Right ventricle myocardium inferior (tissue), 1 donor: ENCODE measurements at regions not wholly inside any gene's neighbourhood (a gene's known extent, or its start where the extent isn't known, plus 50 kb on each side); places are given as distances from the start of the nearest gene placed in this dataset.
A peak's percentile ranks its signal among the peaks of the same experiment; 100 is the strongest.

Source experiments
- ATAC-seq: fragments of 200-7000 bp; cut with Tn5 transposase; one replicate; pipeline ENCODE4 v1.9.1; 2020; ENCODE audit warnings: mild to moderate bottlenecking, moderate library complexity
- DNase-seq: peaks from one replicate; pipeline ENCODE4 v3.0.0; 2021; ENCODE audit errors: missing footprints
- intact Hi-C: fragments of 100-400 bp; cut with DNase I; formaldehyde crosslinking; loops from one replicate; pipeline ENCODE4 v1.11.0; 2022
- donor health status: DM: no; HTN: yes; CAD: no; lungs with severe emphysema.

DNA sequence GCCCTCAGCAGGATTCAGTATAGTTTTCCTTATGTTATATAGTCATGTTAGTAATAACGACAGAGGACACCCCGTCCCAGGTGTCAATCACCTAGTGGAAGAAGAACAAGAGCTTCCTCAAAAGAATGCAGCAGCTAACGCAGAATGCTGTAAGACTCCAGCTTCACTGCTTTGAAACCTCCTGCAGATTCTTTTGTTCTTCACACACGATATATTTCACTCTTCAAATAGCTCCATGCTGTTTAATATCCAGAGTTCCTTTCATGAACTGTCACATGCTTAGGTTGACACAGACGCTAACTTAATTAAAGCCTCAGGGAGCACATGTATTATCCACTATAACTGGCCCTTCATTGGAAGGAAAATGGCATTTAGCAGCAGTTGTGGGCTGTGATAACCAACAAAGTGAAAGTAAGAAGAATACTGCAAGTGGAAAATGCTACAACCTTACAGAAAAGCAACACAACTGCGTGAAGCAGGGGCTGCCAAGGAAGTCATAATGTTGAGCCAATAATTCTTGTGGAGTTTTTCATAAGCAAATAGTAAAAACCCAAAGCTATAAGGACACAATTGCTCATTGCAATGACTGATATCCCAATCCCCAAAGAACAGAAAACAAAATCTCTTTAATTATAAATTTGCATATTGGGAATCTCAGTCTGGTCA is 387.5 kb downstream of the PLK2 start:
- intact Hi-C loops: loop anchor here (5.0 kb wide), 1 partner anchor 385 kb away; no protein-coding TSS in a partner anchor
- DNase-seq (no peak), ATAC-seq (no peak)

DNA sequence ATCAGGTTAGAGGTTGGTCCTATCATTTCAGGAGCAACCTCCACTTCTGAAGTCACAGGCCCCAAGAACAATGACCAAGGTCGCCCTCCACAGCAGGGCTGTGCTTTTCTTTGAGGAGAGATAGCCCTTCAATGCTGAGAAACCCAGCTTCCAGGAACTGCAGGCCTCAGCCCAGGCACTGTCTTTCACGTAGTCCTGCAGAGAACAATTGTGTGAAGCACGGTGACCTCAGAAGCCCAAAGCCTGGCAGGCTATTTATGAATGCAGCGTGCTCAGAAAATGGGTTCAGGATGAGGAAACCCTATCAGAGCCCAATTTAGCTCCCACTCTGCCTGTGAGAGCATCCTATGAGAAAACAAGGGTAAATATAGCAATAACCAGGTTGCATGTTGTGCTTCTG is 388.3 kb downstream of the PLK2 start:
- peak; percentile 95 for ATAC-seq
- DNase-seq: peak; percentile 59
- intact Hi-C loops: loop anchor here (5.0 kb wide), 1 partner anchor 386 kb away; no protein-coding TSS in a partner anchor

DNA sequence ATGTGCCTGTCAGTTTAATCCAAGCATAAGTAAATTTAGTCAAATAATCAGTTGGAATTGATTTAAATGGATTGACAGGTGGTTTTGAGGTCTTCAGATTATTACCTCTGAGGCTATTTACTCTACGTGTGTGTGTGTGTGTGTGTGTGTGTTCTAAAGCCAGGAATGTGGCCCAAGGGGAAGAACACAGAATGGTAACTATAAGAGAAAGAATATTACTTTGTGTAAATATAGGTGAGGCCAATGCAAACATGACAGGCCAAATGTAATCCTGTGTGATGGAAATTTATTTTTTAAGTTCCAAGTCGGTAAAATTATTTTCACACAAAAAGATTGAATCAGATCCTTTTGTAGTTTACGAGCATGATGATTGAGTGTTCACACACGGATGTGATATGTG is 390.0 kb downstream of the PLK2 start:
- ATAC-seq (no peak), DNase-seq (no peak)
- intact Hi-C loops: loop anchor here (5.0 kb wide), 1 partner anchor 387 kb away; no protein-coding TSS in a partner anchor

DNA sequence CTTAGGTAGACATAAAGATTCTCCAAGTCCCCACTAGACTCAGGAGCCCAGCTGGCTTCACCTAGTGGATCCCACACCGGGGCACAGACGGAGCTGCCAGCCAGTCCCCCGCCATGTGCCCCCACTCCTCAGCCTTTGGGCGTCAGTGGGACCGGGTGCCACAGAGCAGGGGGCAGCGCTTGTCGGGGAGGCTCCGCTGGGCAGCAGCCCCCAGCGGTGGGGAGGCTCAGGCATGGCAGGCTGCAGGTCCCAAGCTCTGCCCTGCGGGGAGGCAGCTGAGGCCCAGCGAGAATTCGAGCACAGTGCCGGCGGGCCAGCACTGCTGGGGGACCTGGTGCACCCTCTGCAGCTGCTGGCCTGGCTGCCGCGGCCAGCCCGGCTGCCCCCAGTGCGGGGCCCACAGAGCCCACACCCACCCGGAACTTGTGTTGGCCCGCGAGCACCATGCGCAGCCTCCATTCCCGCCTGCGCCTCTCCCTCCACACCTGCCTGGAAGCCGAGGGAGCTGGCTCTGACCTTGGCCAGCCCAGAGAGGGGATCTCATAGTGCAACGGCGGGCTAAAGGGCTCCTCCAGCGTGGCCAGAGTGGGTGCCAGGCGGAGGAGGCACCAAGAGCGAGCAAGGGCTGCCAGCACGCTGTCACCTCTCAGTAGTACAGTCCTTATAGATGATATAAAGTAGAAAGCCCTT is 390.7 kb downstream of the PLK2 start:
- intact Hi-C loops: no loop called here
- ATAC-seq: no peak
- DNase-seq: peak; percentile 55

DNA sequence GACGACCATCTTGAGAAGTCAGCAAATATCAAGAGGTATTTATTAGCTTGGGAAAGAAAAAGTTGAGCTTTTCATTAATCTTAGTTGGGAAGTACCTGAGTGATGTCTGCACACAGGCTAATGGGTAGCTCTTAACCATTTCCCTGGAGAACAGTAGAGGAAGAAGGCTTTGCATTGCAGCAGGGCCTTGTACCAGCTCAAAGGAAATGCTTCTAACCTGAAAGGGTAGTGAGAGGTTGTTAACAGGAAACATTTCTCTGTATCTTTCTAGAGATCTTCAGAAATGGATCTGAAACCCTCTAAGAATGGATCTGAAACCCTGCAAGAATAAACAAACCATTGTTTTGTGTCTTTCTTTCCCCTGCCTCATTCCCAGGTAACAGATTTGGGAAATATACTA is 393.3 kb downstream of the PLK2 start:
- ATAC-seq (no peak), DNase-seq (no peak)
- intact Hi-C loops: no loop called here

DNA sequence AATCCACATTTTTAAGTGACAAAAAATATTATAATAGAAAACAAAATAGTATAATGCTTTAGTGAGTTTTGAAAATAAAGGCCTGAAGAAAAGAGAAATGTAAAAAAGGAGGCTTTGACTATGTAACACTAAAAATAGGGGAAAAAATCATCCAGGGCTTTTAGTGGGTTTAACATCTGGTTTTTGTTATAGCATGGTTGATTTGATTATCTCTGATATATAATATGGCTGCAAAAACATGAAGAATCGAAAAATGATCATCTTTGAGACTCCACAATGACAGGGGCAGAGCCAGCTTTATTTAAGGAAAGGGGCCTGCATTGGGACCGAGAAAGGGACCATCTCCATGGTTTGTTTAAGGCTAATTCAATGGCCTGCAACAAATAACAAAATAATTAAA is 393.8 kb downstream of the PLK2 start:
- no peak for ATAC-seq
- no peak for DNase-seq
- intact Hi-C loops: no loop called here

DNA sequence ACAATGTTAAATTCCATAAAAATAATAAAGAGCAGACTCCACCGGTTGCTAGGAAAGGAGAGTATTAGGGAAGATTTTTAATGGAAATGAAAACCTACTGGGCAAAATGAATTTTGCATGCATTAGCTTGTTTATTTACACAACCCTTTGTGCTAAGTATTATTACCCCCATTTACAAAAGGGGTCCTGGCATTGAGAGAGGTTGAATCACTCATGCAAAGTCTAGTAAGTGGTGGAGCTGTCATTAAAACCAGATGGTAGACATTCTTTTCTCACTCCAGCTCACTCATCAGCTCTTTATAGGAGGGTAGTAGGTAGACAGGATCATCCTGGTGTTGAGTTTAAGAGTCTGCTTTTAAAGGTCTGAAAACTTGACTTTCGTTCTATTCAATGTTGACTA is 395.1 kb downstream of the PLK2 start:
- DNase-seq: no peak
- intact Hi-C loops: no loop called here
- ATAC-seq: no peak

DNA sequence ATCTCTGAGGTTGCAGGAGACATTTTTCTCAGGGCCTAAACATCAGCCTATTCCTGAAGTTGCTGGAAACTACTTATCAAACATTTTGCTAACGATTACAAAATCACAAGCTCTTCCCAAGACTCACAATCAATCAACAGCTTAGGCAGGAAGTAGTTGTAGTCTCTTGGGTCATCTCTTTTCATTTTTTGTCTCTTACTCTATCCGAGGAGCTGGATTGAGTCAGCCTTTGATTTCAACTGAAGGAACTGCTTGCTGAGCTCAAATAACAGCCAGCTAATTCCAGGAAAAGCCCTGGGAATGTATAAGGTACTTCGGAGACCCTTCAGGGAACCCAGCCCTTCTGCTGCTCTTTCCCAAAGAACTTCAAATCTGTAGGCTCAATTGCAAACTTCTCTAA is 398.9 kb downstream of the PLK2 start:
- DNase-seq (no peak), ATAC-seq (peak; percentile 67)
- intact Hi-C loops: no loop called here

DNA sequence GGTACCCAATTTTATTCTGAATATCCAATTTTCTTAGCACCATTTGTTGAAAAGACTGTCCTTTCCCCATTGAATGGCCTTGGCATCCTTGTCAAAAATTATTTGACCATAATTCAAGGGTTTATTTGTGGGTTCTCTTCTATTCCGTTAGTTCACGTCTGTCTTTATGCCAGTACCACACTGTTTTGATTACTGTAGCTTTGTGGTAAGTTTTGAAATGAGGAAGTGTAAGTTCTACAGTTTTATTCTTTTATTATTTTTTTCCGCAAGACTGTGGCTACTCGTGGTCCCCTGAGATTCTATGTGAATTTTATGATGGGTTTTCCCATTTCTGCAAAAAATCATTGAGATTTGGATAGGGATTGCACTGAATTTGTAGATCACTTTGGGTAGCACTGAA is 402.6 kb downstream of the PLK2 start:
- ATAC-seq: no peak
- no peak for DNase-seq
- intact Hi-C loops: no loop called here

DNA sequence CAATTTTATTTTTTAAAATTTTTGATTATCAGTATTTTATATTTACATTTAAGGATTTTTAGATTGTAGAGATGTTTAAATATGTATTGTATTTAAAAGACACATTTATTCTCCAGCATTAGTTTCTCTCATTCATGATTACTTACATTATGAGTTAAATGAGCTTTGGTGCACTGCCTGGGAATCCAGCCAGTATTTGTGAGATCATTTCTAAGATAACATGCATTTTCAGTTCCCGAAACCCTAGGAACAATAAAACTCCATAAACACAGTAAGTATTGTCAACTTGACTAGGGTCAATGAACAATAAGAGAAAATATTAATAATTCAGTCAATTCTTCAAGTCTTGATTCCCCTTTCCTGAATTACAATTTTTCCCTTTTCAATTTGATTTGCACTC is 403.3 kb downstream of the PLK2 start:
- intact Hi-C loops: no loop called here
- ATAC-seq (no peak), DNase-seq (no peak)

DNA sequence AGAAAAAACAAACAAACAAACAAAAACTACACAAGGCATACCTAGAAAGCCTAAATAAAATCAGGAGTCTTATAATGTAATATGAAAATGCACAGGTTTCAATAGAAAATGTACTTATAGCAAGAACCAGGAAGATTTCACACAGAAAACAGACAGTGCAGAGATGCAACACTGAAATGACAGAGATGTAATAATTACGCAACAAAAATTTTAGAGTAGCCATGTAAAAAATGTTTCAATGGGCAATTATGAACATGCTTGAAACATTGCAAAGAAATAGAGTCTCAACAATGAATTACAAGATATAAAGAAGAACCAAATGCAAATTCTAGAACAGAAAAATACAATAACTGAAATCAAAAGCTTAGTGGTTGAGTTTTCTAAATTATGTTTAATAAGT is 405.9 kb downstream of the PLK2 start:
- DNase-seq: no peak
- intact Hi-C loops: no loop called here
- ATAC-seq: no peak

DNA sequence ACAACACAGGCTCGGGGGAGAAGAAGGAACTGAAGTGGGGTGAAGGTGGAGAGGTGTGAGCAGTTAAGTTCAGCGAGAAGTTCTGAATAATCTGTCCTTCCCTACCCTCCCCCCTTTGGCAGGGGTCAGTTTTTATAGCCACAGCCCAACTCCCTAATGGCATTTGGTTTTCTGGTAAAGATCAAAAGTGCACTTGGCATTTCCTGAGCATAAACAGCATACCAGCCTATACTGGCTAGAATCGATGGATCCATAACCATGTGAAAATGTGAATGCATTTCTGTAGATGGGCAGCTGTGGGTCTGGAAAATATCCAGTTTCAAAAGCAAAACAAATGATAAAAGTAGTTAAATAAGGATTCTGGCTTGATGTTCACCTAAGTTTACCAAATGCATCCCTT is 410.9 kb downstream of the PLK2 start:
- intact Hi-C loops: no loop called here
- DNase-seq (no peak), ATAC-seq (no peak)

DNA sequence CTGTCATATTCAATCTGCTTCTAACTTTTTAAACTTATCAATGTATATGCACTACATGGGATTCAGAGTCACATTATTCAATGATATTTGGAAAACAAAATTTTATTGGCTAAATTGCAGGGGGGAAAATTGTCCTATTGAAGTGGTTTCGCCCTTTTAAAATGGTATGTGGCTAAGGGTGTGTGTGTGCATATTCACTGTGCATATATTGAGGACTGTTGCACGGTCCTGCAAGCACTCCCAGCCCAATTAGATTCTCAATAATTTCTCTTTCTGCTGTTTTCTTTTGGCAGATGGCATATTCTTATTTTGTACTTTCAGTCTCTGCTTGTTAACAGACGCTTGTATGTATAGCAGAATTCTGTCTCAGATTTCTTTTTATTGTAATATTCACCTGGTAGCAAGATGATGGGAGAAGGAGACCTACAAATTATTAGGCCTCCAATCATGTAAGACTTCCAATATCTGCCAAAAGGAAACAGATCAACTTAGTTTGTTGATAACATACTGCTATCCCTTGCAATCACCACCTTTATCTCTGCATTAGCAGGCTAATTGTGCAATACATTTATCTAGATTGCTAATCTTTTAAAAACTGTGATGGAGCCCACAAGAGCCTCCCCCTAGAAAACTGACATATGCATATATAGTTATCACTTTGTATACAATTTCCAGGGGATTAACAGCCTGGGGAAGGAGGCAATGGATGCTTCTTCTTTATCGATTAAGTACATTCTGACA is 411.5 kb downstream of the PLK2 start:
- intact Hi-C loops: no loop called here

DNA sequence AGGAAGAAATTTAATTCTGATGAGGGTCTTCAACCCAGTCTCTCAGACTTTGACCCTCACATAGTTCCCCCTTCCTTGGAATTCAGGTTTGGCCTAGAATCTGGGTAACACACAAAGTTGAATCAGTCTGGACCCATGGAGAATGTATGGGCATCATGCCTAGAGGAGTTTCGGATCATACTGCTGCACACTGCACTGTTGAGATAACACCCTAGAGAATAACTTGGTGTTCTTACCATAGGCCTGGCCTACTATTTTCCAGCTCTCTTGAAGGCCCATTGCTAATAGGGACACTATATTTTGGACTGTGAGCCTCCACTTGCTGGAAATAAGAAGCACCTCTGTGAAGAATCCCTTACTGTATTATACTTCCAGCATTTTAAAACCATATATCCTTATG is 413.5 kb downstream of the PLK2 start:
- intact Hi-C loops: no loop called here
- DNase-seq (no peak), ATAC-seq (no peak)

More for the DNA sequence above, 411.5 kb downstream of the PLK2 start:
- no peak for DNase-seq
- ATAC-seq: no peak

DNA sequence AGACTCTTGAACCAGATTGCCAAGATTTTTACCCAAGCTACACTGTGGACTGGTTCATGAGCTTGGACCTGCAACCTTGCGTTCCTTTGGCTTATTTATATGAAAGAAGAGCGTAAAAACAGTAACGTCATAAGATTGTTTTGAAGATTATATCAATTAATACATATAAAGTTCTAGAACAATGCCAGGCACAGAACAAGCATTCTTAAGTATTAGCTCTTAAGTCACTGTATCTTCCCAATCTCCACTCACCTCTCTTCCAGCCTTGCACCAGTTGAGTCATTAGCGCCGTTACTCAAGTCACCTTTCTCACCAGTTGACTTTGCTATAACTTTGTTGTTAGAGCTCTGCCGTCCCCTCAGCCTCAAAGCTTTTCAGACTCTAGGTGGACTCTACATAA is 415.7 kb downstream of the PLK2 start:
- DNase-seq: no peak
- intact Hi-C loops: no loop called here
- no peak for ATAC-seq

DNA sequence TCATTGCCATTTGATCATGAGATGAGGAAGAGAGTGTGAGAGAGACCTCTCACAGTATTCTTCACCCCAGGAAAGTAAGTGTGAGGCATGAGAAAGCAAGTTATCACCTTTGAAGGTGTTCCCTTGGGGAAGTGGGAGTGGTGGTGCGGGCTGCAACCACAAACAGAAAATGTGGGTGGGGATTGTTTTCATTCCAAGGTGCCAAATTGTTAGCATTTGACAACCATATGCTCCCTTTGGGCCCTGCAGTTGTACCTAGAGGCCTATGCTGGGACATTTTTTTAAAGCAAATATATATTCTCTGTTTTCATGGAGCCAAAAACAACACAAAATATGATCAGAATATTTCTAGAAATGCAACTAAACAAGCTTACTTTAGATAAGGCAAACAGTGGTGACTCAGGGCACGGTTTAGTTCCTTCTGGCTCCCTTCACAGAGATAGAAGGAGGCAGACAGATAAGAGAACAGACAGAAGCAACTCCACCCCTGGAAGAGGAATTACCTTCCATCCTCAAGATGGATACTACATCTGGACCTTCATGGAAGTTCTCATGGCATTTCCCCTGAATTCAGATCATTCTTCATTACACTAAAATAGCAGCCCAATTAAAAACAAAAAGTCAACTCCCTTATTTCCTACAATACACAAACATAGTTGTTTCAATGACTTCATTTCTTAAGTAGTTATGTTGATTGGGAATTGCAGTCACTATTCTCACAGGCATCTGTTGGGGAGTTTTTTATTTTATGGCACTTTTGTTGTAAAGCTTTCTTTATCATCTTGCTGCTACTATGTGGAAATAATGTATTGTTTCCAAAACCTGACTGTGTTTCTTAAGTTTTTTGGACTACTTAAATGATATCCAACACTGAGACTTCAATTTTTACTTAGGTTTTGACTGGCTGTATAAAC is 416.6 kb downstream of the PLK2 start:
- DNase-seq (no peak), ATAC-seq (no peak)
- intact Hi-C loops: no loop called here

DNA sequence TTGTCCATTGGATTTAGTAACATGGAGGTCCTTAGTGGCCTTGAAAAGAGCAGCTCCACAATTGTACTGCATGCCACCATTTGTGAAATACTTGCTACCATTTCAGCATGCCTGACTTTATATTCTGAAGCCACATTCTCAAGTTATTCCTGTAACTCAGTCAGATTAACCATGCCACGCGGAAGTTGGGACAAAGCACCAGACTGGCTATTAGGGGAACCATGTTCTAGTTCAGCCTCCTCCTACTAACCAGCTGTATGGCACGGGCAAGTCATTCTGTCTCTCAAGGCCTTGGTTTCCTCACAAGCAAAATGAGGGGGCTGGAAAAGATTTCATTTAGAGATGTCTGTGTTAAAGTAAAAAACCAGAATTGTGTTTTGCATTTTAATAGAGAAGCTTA is 418.0 kb downstream of the PLK2 start:
- ATAC-seq (no peak), DNase-seq (no peak)
- intact Hi-C loops: no loop called here

DNA sequence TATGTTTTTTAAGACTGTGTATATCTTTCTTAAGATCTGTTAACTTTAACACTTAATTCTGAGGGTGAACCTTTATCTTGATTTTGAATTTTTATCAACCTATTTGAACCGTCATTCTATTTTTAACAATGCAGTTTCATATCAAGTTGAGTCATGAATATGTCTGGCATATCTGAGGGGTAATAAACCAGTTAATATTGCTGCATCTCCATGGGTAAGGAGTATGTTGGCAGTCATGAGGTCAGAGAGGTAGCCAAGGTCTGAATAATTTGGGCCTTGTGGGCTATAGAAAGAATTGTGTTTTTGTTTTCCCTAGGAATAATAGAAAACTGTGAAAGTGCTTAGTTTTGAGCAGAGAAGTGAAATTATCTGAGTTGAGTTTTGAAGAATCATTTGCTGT is 419.0 kb downstream of the PLK2 start:
- intact Hi-C loops: no loop called here
- ATAC-seq: no peak
- no peak for DNase-seq

DNA sequence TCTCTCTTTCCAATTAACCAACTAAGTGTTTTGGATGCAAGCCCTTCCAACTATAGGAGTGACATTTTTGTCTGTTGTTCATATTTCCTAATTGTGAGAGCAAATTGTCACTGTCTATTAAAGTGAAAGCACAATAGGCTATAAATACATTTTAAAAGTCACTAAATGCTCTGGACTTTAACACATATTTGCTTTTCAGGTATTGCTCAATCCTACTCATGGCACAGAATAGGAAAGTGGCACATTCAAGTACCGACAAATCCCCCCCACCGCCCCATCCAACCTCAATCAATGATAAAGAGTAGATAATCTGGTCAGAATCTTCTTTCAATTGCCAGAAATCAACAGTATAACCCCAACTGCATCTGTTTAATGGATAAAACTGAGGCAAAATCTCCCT is 419.8 kb downstream of the PLK2 start:
- intact Hi-C loops: no loop called here
- ATAC-seq (no peak), DNase-seq (no peak)
